HuH-7 (cell line): ENCODE measurements at regions not wholly inside any gene's neighbourhood (a gene's known extent, or its start where the extent isn't known, plus 50 kb on each side); places are given as distances from the start of the nearest gene placed in this dataset.

Source experiments
- DNase-seq: peaks from one replicate; pipeline ENCODE4 v3.0.0; 2011; ENCODE audit warnings: low spot score

GRCh38 chr1:69319287-69319686 is 248.4 kb upstream of the LRRC7 start:
- DNase-seq, result no peak

GRCh38 chr1:69320757-69321211 is 246.9 kb upstream of the LRRC7 start:
- DNase-seq, result no peak

DNA sequence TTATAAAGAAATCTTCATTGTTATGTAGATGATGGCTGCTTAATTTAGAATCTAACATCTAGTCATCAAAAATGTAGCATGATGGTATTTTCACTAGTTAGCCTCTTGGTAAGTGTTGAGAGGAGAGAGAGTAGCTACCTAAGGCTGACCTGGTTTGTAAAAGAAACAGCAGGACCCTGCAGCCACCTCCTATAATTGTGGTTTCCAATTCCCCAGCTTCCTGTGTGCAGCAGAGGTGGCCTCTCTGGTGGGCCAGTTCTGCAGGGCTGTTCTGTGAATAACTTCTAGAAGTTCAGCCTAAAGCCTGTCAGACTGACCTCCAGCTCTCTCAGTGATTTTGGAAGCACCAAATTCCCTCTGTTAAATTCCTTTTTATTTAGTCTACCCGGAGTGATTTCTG is 246.4 kb upstream of the LRRC7 start:
- no peak for DNase-seq

- no peak for DNase-seq
Observed at GRCh38 chr1:69328186-69328585, 239.5 kb upstream of the LRRC7 start.

- no peak for DNase-seq
Observed at GRCh38 chr1:69363236-69363635, 204.5 kb upstream of the LRRC7 start.

GRCh38 chr1:69373520-69373919 is 194.2 kb upstream of the LRRC7 start:
- DNase-seq, result no peak

DNA sequence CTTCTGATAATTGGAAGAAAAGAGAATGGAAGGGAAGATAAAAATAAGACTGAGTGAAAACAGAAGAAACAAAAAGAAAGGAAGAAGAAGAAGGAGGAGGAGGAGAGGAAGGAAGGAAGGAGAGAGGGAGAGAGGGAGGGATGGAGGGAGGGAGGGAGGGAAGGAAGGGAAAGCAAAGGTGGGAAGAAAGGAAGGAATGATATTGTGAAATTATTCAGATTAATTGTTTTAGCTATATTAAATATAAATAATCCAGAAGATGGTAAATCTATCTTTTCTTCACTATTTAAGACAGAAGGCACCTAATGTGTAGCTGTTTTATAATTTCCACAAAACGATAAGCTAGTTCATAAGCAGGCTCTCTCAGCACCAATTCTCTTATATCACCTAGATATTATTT is 191.3 kb upstream of the LRRC7 start:
- DNase-seq, result no peak

GRCh38 chr1:69377507-69377906 is 190.2 kb upstream of the LRRC7 start:
- DNase-seq, result no peak

GRCh38 chr1:69388044-69388443 is 179.7 kb upstream of the LRRC7 start:
- DNase-seq, result no peak

DNA sequence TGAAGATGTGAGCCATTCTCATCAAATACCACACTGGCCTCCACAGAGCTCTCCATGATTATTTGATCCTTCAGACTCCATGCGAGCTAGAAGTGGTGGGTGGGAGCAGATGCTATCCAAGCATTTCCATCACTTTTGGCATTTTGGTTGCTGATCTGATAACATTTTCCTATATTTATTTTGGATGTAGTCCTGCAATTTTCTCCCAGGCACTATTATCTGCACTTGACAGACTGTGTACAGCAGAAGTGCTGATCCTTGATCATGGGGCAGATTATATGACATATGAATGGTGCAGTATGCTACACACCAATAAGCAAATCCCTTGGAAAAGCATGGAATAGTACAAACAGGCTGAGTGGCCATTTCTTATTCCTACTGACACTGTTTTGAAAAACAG is 167.6 kb upstream of the LRRC7 start:
- no peak for DNase-seq

GRCh38 chr1:69401879-69402278 is 165.8 kb upstream of the LRRC7 start:
- no peak for DNase-seq

DNA sequence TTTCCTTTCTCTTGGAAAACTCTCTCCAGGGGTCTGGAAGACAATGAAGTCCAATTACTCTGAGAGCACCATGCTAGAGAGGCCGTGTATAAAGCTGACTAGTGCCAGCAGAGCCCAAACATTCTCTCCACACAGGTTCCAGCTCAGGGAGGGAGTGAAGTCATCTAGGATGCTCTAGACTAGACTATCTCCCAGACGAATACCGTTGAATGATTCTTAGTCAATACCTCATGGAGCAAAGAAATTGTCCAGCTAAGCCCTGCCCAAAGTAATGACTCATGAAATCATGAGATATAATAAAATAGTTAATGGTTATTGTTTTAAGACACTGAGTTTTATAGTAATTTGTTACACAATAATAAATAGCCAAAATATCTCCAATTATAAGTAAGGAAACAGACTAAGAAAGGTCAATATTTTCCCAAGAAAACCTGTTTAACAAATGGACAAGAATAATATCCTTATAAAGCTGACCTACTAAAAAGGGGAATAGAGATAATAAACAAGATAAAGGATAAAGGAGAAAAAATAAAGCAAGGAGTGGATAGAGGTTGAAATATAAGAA is 163.9 kb upstream of the LRRC7 start:
- DNase-seq, result no peak

- no peak for DNase-seq
Observed at GRCh38 chr1:69404486-69404885, 163.2 kb upstream of the LRRC7 start.

GRCh38 chr1:69406244-69406643 is 161.5 kb upstream of the LRRC7 start:
- DNase-seq, result no peak

GRCh38 chr1:69409731-69410456 is 157.8 kb upstream of the LRRC7 start:
- no peak for DNase-seq

DNA sequence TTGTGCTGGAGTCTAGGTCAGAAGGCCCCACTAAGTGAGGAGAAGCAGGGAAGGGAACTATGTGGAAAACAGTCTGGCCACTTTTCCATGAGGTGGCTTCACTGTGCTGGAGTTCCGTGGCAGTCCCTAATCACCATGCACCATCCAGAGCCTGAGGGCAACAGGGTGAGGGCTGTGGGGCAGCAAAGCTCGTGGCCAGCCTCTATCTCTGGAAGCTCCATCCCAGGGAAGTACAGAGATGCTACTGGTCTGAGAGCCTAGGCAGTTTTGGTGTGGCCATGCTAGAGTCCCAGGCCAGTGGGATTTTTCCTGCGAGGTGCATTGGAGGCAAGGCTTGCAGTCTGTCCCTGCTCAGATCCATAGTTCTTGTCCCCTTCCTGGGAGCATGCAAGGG is 157.3 kb upstream of the LRRC7 start:
- no peak for DNase-seq

GRCh38 chr1:69410893-69411292 is 156.8 kb upstream of the LRRC7 start:
- DNase-seq, result no peak

DNA sequence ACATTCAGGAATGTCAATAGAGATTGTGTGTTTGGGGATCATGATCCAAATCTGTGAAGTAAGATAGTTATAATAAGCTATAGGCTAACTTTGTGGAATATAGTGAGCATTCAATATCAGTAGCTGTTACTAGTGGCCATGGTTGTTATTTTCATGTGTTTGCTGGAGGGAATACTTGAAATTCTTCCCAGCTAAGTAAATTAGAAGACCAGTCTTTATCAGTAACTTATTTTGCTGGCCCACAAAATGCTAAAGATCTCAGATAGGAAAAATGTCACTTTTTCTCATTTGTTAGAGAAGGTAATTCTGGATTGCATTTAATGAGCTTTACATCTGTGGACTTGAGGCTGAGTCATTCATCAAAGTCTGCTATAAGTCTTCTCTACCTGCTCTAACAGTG is 156.1 kb upstream of the LRRC7 start:
- DNase-seq, result no peak

DNA sequence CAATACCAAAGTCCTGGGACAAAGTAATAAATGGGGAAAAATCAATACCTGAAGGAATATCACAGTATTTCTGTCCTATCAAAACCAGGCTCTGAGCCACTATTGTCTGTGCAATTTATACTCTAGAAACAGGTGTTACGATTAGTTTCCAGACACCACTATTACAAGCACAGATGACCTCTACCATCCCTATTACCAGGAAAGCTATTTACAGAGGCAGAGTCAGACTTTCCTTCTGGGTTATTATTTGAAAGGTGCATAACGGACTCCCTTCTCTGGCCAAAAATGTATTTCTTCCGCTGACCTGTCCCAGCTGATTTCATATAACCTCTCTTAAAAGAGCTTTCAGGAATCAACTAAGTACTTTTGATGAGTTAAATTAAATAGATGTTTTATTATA is 154.6 kb upstream of the LRRC7 start:
- DNase-seq, result no peak

DNA sequence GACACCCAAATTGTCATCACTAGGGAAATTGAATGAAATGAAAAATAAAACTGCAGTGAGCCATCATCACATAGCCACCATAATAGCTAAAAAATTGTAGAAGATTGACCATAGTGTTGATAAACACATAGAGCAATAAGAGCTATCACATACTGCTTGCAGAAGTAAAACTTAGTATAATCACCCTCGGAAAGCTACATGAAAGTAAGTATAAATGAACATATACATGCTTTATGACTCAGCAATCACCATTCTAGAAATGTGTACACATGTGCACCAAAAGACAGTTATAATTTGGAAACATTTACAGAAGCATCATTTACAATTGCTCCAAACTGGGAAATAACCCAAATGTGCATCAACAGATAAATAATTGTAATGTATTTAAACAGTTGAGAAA is 153.1 kb upstream of the LRRC7 start:
- DNase-seq, result no peak

GRCh38 chr1:69421286-69421685 is 146.4 kb upstream of the LRRC7 start:
- no peak for DNase-seq

GRCh38 chr1:69425871-69426270 is 141.9 kb upstream of the LRRC7 start:
- no peak for DNase-seq

DNA sequence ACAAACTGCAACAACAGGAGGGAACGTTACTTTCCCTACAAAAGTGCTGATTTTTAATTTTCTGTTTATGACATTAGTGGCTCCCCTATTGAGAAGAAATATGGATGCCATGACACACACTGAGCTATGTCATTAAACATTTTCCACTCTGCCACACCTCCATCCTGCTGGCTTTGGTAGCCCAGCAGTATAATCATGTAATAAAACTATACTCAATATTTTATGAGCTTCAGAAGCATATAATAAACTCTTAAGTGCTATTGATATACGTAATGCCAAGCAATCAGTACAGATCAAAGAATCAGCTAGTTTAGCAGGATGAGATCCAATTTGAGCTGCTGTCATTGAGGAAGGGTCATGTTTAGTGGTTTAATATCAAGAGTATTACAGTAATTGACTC is 141.3 kb upstream of the LRRC7 start:
- no peak for DNase-seq

DNA sequence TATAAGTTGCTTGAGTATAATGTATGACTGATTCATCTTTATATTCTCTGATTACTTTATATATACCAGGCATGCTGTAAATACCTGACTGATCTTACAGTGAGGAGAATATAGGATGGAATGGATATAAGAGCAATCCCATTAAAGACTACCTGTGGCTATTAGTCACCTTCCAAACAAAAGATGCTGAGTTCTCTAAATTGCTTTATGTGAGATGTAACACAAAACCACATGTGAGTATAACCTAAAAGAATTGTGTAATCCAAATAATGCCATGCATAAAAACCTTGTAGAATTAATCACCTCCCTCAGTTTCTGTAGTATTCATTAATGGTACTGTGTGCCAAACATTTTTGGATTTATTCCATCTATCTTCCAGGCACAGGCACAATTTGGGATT is 134.6 kb upstream of the LRRC7 start:
- no peak for DNase-seq
